Breast epithelium (tissue), 4 donors: ENCODE measurements at regions not wholly inside any gene's neighbourhood (a gene's known extent, or its start where the extent isn't known, plus 50 kb on each side); places are given as distances from the start of the nearest gene placed in this dataset.

Experiments used
- DNase-seq, 2 donors: peaks; one replicate each; pipeline ENCODE4 v3.0.0-alpha.2; 2019; ENCODE audit warnings: low spot score in 2 of 2
- H3K27ac ChIP-seq, 2 donors: fragments of 200-600 bp; sonication (generic) in 1 of 2; one replicate each; pipeline ENCODE4 v1.5.1; 2016 to 2019; ENCODE audit warnings: mild to moderate bottlenecking in 1 of 2
- H3K27me3 ChIP-seq, 2 donors: fragments of 200-600 bp; sonication (generic) in 1 of 2; one replicate each; pipeline versions ENCODE4 v1.5.1 to v1.6.0; 2017 to 2019; ENCODE audit warnings: control low read depth in 1 of 2, mild to moderate bottlenecking in 1 of 2
- H3K36me3 ChIP-seq: fragments of 200-600 bp; one replicate; pipeline ENCODE4 v1.5.1; 2019
- H3K4me1 ChIP-seq, 2 donors: fragments of 200-600 bp; sonication (generic); one replicate each; pipeline ENCODE4 v1.5.1; 2016 to 2019; ENCODE audit warnings: control low read depth in 1 of 2
- H3K4me3 ChIP-seq, 3 donors: fragments of 200-600 bp; sonication (generic); 1 replicate in 2 of 3; 2 replicates in 1 of 3; pipeline ENCODE4 v1.5.1; 2016 to 2019; ENCODE audit warnings: mild to moderate bottlenecking in 3 of 3, moderate library complexity in 2 of 3
- H3K9me3 ChIP-seq, 2 donors: fragments of 200-600 bp; sonication (generic) in 1 of 2; one replicate each; pipeline ENCODE4 v1.5.1; 2016 to 2019; ENCODE audit warnings: control low read depth in 1 of 2
- POLR2A ChIP-seq: fragments of 450-650 bp; IDR thresholded peaks from one replicate; pipeline ENCODE4 v1.6.1; 2016; ENCODE audit warnings: antibody characterized with exemption, mild to moderate bottlenecking, moderate library complexity
- POLR2AphosphoS5 ChIP-seq, 3 donors: sonication (generic); formaldehyde crosslinking; IDR thresholded peaks; one replicate each; pipeline ENCODE4 v1.6.1; 2017; ENCODE audit warnings: antibody characterized with exemption in 3 of 3
- intact Hi-C: fragments of 100-400 bp; cut with DNase I; formaldehyde crosslinking; loops from one replicate; pipeline ENCODE4 v1.15.1; 2023; ENCODE audit warnings: low total_unique reads
- TF ChIP-seq, protein P1 (sequence below), 3 donors: fragments of 450-650 bp; IDR thresholded peaks; one replicate each; pipeline ENCODE4 v1.5.1; 2016 to 2017; ENCODE audit warnings: antibody characterized with exemption in 3 of 3, mild to moderate bottlenecking in 3 of 3, moderate library complexity in 3 of 3

DNA sequence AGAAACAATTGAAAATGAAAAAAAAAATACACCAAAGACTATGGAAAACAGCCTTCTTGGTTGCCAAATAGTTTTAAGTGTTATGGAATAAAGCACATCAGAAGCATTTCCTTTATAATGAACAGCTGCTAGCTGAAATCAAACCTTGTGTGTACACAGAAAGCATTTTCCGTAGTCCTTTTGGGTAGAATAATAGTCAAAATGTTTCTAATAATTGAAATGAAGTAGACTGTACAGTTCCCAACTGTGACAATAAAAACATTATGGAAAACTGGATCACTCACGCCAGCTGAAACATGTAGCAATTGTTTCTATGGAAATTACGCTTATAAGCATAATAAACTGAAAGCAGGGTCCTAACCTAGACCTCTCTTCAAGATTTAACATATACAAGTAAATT lies 856.3 kb upstream of the B3GALT2 start:
- Histone ChIP-seq H3K4me1 (no peaks in the 10 kb centered on the region), H3K27ac (no peak overlapping the region), H3K27me3 (no peaks in the 10 kb centered on the region), H3K4me3 (no peak overlapping the region), H3K36me3 (no peaks in the 10 kb centered on the region), H3K9me3 (no peaks in the 10 kb centered on the region)
- DNase-seq = no peak
- intact Hi-C loops = no loop called here
- TF ChIP-seq, protein P1, sequence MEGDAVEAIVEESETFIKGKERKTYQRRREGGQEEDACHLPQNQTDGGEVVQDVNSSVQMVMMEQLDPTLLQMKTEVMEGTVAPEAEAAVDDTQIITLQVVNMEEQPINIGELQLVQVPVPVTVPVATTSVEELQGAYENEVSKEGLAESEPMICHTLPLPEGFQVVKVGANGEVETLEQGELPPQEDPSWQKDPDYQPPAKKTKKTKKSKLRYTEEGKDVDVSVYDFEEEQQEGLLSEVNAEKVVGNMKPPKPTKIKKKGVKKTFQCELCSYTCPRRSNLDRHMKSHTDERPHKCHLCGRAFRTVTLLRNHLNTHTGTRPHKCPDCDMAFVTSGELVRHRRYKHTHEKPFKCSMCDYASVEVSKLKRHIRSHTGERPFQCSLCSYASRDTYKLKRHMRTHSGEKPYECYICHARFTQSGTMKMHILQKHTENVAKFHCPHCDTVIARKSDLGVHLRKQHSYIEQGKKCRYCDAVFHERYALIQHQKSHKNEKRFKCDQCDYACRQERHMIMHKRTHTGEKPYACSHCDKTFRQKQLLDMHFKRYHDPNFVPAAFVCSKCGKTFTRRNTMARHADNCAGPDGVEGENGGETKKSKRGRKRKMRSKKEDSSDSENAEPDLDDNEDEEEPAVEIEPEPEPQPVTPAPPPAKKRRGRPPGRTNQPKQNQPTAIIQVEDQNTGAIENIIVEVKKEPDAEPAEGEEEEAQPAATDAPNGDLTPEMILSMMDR (IDR thresholded peaks at IDR 0.05) = no peak
- TF ChIP-seq POLR2AphosphoS5 (IDR thresholded peaks at IDR 0.05) = no peak
- TF ChIP-seq POLR2A = no peak

DNA sequence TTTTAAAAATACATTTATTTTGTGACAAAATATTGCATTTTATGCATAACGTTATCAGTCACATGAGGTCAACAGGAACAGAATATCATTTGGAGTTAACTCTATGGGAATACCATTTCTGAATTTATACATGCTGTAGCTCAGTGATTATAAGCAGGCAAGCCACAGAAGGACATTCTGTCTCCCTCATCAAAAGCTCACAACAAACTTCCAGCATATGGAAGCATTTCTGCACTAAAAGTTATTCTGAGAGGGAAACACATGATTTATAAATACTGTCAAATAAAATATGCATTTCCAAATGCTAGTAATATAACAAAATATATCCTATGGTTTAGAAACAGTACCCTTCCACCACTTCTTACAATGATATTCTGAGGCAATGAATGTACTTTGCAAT lies 854.1 kb upstream of the B3GALT2 start:
- TF ChIP-seq POLR2AphosphoS5 (IDR thresholded peaks at IDR 0.05) (no peak), POLR2A (no peak)
- TF ChIP-seq, protein P1 (IDR thresholded peaks at IDR 0.05) = no peak
- intact Hi-C loops = no loop called here
- Histone ChIP-seq H3K4me3 (no peak overlapping the region), H3K9me3 (no peaks in the 10 kb centered on the region), H3K27ac (no peak overlapping the region), H3K36me3 (no peaks in the 10 kb centered on the region), H3K27me3 (no peaks in the 10 kb centered on the region), H3K4me1 (no peaks in the 10 kb centered on the region)
- no peak for DNase-seq

DNA sequence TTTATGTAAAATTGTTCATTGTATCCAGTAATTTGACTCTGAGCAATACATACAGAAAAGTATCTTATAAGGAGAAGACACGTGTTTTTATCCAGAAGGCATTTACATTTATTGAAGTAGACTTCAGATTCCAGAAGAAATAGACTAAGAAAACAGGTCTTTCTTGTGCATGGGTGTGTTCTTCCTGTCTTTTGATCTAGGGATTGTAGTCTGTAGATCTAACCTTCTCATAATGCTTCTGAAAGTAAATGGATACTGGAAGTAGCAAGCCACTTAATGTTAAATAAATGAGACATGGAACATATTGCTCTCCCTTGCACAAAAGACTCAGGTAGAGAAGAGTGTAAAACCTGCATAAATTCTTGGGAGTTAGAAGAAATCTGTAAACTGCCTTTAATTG lies 853.2 kb upstream of the B3GALT2 start:
- H3K27ac ChIP-seq = no peak overlapping the region
- no peaks in the 10 kb centered on the region for H3K36me3 ChIP-seq
- no peaks in the 10 kb centered on the region for H3K9me3 ChIP-seq
- H3K4me1 ChIP-seq = no peaks in the 10 kb centered on the region
- no peaks in the 10 kb centered on the region for H3K27me3 ChIP-seq
- intact Hi-C loops = no loop called here
- no peak for DNase-seq
- TF ChIP-seq POLR2A (no peak), POLR2AphosphoS5 (IDR thresholded peaks at IDR 0.05) (no peak)
- TF ChIP-seq, protein P1 (IDR thresholded peaks at IDR 0.05) = no peak
- H3K4me3 ChIP-seq = no peak overlapping the region

DNA sequence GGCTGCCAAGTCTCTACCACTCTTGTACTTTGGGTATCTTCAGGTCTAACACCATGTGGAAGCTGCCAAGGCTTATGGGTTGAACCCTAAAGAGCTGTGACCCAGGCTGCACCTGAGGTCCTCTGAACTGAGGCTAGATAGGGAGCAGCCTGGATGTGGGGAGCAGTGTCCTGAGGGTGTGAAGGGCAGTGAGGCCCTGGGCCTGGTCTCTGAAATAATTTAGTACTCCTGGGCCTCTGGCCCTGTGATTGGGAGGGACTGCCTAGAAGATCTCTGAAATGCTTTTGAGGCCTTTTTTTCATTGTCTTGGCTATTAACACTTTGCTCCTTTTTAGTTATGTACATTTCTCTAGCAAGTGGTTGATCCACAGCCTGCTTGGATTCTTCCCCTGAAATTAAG lies 847.2 kb upstream of the B3GALT2 start:
- intact Hi-C loops = no loop called here
- no peak for DNase-seq
- Histone ChIP-seq H3K9me3 (peaks cover 0 to 18% of the 10 kb centered on the region in 2 donors), H3K4me1 (no peaks in the 10 kb centered on the region), H3K27ac (no peak overlapping the region), H3K36me3 (no peaks in the 10 kb centered on the region), H3K4me3 (no peak overlapping the region), H3K27me3 (no peaks in the 10 kb centered on the region)
- no peak for TF ChIP-seq POLR2A
- TF ChIP-seq, protein P1 (IDR thresholded peaks at IDR 0.05) = no peak
- no peak for TF ChIP-seq POLR2AphosphoS5 (IDR thresholded peaks at IDR 0.05)

DNA sequence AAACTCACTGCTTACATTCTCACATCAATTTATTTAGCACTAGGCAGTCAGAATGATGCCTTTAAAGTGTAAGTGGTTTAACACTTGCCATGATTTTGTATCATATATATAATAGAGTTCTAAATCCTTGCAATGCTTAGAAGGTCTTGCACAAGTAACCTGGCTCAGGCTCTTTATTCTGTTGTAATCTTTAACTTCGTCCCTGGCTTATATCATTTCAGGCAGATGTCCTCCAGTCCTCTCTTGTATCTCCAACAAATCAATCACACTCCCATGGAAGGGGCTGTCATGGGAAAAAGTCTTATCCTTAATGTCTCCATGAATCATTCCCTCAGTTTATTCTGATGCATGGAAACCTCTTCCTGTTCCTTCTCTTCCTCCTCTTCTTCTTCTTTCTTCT lies 841.6 kb upstream of the B3GALT2 start:
- DNase-seq = no peak
- H3K36me3 ChIP-seq = no peaks in the 10 kb centered on the region
- TF ChIP-seq, protein P1 (IDR thresholded peaks at IDR 0.05) = no peak
- no peak for TF ChIP-seq POLR2AphosphoS5 (IDR thresholded peaks at IDR 0.05)
- TF ChIP-seq POLR2A = no peak
- H3K4me1 ChIP-seq = no peaks in the 10 kb centered on the region
- H3K27me3 ChIP-seq = no peaks in the 10 kb centered on the region
- peaks cover 0 to 5% of the 10 kb centered on the region in 2 donors for H3K9me3 ChIP-seq
- H3K4me3 ChIP-seq = no peak overlapping the region
- intact Hi-C loops = no loop called here
- H3K27ac ChIP-seq = no peak overlapping the region
